ENCODE measurements at regions not wholly inside any gene's neighbourhood (a gene's known extent, or its start where the extent isn't known, plus 50 kb on each side); places are given as distances from the start of the nearest gene placed in this dataset.

GRCh38 chr6:165186441-165187205 is 122.8 kb downstream of the C6orf118 start:
- H3K4me3 ChIP-seq (ENCODE audit: low read length), result no peak overlapping the region
- no peak overlapping the region for H2AFZ ChIP-seq (ENCODE audit: low read depth, low read length)
- no peaks in the 10 kb centered on the region for H3K36me3 ChIP-seq (ENCODE audit: insufficient read depth, low read length)
- no peaks in the 10 kb centered on the region for H3K9me3 ChIP-seq (ENCODE audit: low read length)
- peaks cover 11% of the 10 kb centered on the region for H3K4me1 ChIP-seq (ENCODE audit: insufficient read depth, low read length)
- H3K27me3 ChIP-seq (ENCODE audit: insufficient read depth, low read length), result no peaks in the 10 kb centered on the region

- Histone ChIP-seq H3K9me3 (ENCODE audit: low read length) (no peaks in the 10 kb centered on the region), H2AFZ (ENCODE audit: low read depth, low read length) (no peak overlapping the region), H3K4me3 (ENCODE audit: low read length) (no peak overlapping the region), H3K4me1 (ENCODE audit: insufficient read depth, low read length) (peaks cover 11% of the 10 kb centered on the region), H3K36me3 (ENCODE audit: insufficient read depth, low read length) (no peaks in the 10 kb centered on the region), H3K27me3 (ENCODE audit: insufficient read depth, low read length) (no peaks in the 10 kb centered on the region)
These were observed 123.4 kb downstream of the C6orf118 start for GRCh38 chr6:165186041-165186440.

GRCh38 chr6:165184192-165184979 is 125.0 kb downstream of the C6orf118 start:
- Histone ChIP-seq H3K36me3 (ENCODE audit: insufficient read depth, low read length) (no peaks in the 10 kb centered on the region), H3K4me1 (ENCODE audit: insufficient read depth, low read length) (peaks cover 11% of the 10 kb centered on the region)

DNA sequence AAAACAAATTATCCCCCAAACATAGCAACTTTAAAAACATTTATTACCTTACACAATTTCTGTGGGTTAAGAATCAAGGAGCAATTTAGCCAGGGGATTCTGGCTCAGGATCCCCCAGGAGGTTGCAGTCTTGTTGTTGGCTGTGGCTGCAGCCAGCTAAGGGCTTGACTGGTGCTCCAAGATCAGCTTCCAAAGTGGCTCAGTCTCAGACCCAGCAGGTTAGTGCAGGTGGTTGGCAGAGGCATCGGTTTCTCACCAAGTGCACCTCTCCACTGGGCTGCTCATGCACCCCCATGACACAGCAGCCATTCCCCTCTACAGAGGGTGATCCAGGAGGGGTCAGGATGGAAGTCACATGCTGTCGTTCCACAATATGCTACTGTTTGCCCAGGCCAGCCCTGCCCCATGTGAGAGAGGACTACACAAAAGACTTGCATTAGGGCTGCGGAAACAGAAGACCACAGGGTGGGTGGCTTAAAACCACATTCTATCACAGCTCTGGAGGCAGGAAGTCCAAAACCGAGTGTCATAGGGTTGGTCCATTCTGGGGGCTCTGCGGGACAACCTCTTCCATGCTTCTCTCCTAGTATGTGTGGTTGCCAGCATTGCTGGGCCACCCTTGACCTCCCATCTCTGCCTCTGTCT is 125.8 kb downstream of the C6orf118 start:
- Histone ChIP-seq H3K4me3 (ENCODE audit: low read length) (no peak overlapping the region), H3K36me3 (ENCODE audit: insufficient read depth, low read length) (no peaks in the 10 kb centered on the region), H2AFZ (ENCODE audit: low read depth, low read length) (no peak overlapping the region), H3K9me3 (ENCODE audit: low read length) (no peaks in the 10 kb centered on the region), H3K4me1 (ENCODE audit: insufficient read depth, low read length) (peaks cover 11% of the 10 kb centered on the region), H3K27me3 (ENCODE audit: insufficient read depth, low read length) (no peaks in the 10 kb centered on the region)

More at GRCh38 chr6:165184192-165184979, 125.0 kb downstream of the C6orf118 start:
- H3K9me3 ChIP-seq (ENCODE audit: low read length), result no peaks in the 10 kb centered on the region
- H2AFZ ChIP-seq (ENCODE audit: low read depth, low read length), result peak overlapping the region; percentile 19
- no peaks in the 10 kb centered on the region for H3K27me3 ChIP-seq (ENCODE audit: insufficient read depth, low read length)
- no peak overlapping the region for H3K4me3 ChIP-seq (ENCODE audit: low read length)

DNA sequence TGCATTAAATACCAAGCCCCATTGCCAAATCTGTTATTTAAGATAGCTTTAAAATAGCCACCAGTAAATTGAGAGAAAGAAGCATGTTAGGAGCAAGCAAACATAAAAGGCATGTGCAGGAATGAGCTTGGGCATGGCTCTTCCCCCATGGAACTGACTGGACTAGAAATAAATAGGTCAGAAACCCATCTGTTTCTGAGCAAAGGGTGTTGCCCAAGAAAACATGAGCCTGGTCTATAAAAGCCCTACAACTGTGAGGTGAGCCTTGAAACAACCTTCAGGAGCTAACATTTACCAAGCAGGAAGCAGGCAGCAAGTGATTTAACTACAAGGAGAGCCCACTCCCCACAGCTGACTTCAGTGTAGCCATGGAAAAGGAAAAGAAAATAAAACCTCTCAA is 126.3 kb downstream of the C6orf118 start:
- no peak overlapping the region for H3K4me3 ChIP-seq (ENCODE audit: low read length)
- no peaks in the 10 kb centered on the region for H3K9me3 ChIP-seq (ENCODE audit: low read length)
- H2AFZ ChIP-seq (ENCODE audit: low read depth, low read length), result no peak overlapping the region
- no peaks in the 10 kb centered on the region for H3K27me3 ChIP-seq (ENCODE audit: insufficient read depth, low read length)
- H3K4me1 ChIP-seq (ENCODE audit: insufficient read depth, low read length), result peaks cover 11% of the 10 kb centered on the region
- no peaks in the 10 kb centered on the region for H3K36me3 ChIP-seq (ENCODE audit: insufficient read depth, low read length)

- Histone ChIP-seq H3K4me3 (ENCODE audit: low read length) (no peak overlapping the region), H3K36me3 (ENCODE audit: insufficient read depth, low read length) (no peaks in the 10 kb centered on the region), H2AFZ (ENCODE audit: low read depth, low read length) (no peak overlapping the region), H3K9me3 (ENCODE audit: low read length) (no peaks in the 10 kb centered on the region), H3K27me3 (ENCODE audit: insufficient read depth, low read length) (no peaks in the 10 kb centered on the region), H3K4me1 (ENCODE audit: insufficient read depth, low read length) (peaks cover 11% of the 10 kb centered on the region)
These were observed 127.4 kb downstream of the C6orf118 start for GRCh38 chr6:165181951-165182414.

GRCh38 chr6:165178056-165178455 is 131.3 kb downstream of the C6orf118 start:
- Histone ChIP-seq H3K4me3 (ENCODE audit: low read length) (no peak overlapping the region), H3K36me3 (ENCODE audit: insufficient read depth, low read length) (no peaks in the 10 kb centered on the region), H2AFZ (ENCODE audit: low read depth, low read length) (no peak overlapping the region), H3K9me3 (ENCODE audit: low read length) (no peaks in the 10 kb centered on the region), H3K27me3 (ENCODE audit: insufficient read depth, low read length) (no peaks in the 10 kb centered on the region), H3K4me1 (ENCODE audit: insufficient read depth, low read length) (no peaks in the 10 kb centered on the region)

DNA sequence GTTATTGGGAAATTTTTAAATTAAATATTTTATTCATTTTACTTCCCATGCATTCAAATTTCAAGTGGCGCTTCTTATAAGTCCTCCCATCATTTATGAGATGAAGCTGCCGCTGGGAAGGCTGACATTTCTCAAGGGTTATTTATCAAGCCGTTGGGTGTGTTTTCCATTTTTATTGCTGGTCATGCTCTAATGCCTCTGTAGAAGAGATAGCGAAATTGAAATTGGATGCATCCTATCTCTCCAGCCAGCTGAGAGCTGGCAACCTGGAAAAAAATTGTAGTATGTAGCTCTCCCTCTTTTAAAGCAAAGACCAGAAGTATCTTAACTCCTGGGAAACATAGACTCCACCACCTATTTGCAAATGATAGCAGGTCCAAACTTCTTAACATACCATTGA is 135.9 kb downstream of the C6orf118 start:
- Histone ChIP-seq H3K36me3 (ENCODE audit: insufficient read depth, low read length) (no peaks in the 10 kb centered on the region), H3K4me3 (ENCODE audit: low read length) (no peak overlapping the region), H3K9me3 (ENCODE audit: low read length) (no peaks in the 10 kb centered on the region), H3K27me3 (ENCODE audit: insufficient read depth, low read length) (peaks cover 3% of the 10 kb centered on the region), H3K4me1 (ENCODE audit: insufficient read depth, low read length) (no peaks in the 10 kb centered on the region), H2AFZ (ENCODE audit: low read depth, low read length) (no peak overlapping the region)

GRCh38 chr6:165167861-165168260 is 141.5 kb downstream of the C6orf118 start:
- Histone ChIP-seq H3K9me3 (ENCODE audit: low read length) (peaks cover 2% of the 10 kb centered on the region), H3K27me3 (ENCODE audit: insufficient read depth, low read length) (peaks cover 3% of the 10 kb centered on the region), H3K36me3 (ENCODE audit: insufficient read depth, low read length) (no peaks in the 10 kb centered on the region)

DNA sequence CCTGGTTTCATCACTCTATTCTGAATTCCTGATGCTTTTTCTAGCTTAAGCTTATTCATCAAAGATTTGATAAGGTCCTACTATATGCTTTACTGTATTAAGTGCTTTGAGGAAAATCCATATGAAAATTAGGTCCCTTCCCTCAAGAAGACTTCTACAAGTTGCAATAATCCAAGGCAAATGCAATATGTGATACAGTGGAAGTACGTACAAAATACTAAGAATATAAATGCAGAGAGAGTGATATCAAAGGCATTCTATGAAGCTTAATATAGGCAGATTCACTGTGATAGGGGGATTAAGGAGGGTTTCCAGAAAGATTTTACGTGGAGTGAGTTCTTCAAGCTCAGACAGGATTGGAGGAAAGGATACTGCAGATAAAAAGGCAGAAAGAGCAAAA is 142.1 kb downstream of the C6orf118 start:
- no peaks in the 10 kb centered on the region for H3K4me1 ChIP-seq (ENCODE audit: insufficient read depth, low read length)
- peaks cover 3% of the 10 kb centered on the region for H3K27me3 ChIP-seq (ENCODE audit: insufficient read depth, low read length)
- H3K36me3 ChIP-seq (ENCODE audit: insufficient read depth, low read length), result no peaks in the 10 kb centered on the region
- H3K4me3 ChIP-seq (ENCODE audit: low read length), result no peak overlapping the region
- peaks cover 2% of the 10 kb centered on the region for H3K9me3 ChIP-seq (ENCODE audit: low read length)
- H2AFZ ChIP-seq (ENCODE audit: low read depth, low read length), result no peak overlapping the region

More at GRCh38 chr6:165167861-165168260, 141.5 kb downstream of the C6orf118 start:
- no peaks in the 10 kb centered on the region for H3K4me1 ChIP-seq (ENCODE audit: insufficient read depth, low read length)
- H2AFZ ChIP-seq (ENCODE audit: low read depth, low read length), result no peak overlapping the region
- no peak overlapping the region for H3K4me3 ChIP-seq (ENCODE audit: low read length)

DNA sequence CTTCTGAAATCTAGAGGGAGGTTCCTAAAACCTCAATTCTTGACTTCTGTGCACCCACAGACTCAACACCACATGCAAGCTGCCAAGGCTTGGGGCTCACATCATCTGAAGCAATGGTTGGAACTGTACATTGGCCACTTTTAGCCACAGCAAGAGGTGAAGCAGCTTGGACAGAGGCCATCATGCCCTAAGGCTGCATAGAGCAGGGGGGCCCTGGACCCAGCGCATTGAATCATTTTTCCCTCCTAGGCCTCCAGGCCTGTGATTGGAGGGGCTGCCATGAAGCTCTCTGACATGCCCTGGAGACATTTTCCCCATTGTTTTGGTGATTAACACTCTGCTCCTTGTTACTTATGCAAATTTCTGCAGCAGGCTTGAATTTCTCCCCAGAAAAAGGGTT is 145.9 kb downstream of the C6orf118 start:
- no peak overlapping the region for H3K4me3 ChIP-seq (ENCODE audit: low read length)
- no peak overlapping the region for H2AFZ ChIP-seq (ENCODE audit: low read depth, low read length)
- H3K36me3 ChIP-seq (ENCODE audit: insufficient read depth, low read length), result no peaks in the 10 kb centered on the region
- H3K4me1 ChIP-seq (ENCODE audit: insufficient read depth, low read length), result no peaks in the 10 kb centered on the region
- H3K27me3 ChIP-seq (ENCODE audit: insufficient read depth, low read length), result no peaks in the 10 kb centered on the region
- H3K9me3 ChIP-seq (ENCODE audit: low read length), result peaks cover 2% of the 10 kb centered on the region

DNA sequence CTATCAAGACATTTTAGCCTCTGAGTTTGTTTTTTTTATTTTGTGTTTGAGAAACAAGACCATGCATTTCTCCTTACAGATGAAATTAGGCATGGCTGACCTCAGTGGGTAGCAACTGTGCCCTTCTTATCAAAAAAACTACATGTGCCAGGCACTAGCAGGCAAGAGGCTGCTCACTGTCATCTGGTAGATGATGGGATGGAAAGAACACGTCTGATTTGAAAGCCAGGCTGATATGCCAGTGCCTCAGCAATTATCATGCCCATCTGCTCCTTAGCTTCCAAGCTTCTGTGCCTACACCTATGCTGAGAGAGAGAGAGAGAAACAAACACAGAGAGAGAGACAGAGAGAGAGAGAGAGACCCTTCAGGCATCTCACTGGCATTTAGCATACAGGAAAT is 149.9 kb downstream of the C6orf118 start:
- H2AFZ ChIP-seq (ENCODE audit: low read depth, low read length), result no peak overlapping the region
- H3K36me3 ChIP-seq (ENCODE audit: insufficient read depth, low read length), result no peaks in the 10 kb centered on the region
- H3K27me3 ChIP-seq (ENCODE audit: insufficient read depth, low read length), result no peaks in the 10 kb centered on the region
- no peak overlapping the region for H3K4me3 ChIP-seq (ENCODE audit: low read length)
- no peaks in the 10 kb centered on the region for H3K4me1 ChIP-seq (ENCODE audit: insufficient read depth, low read length)
- H3K9me3 ChIP-seq (ENCODE audit: low read length), result peaks cover 2% of the 10 kb centered on the region

DNA sequence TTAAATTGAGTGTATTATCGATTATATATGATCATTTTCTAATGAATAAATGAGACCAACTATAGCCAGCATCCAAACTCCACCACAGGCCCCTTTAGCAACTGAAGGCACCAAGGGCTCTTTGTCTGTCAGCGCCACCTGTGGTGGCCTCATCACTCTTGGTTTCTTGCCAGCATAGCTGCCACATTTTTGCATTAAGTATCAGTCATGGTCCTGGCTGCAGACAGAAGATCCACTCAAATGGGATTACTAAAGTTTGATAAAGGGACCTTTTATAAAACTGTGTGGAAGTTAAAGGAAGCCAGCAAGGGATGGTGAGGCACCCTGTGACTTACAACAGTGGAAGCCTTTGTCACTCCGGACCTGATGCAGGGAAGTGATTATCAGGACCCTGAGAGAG is 162.9 kb downstream of the C6orf118 start:
- Histone ChIP-seq H2AFZ (ENCODE audit: low read depth, low read length) (no peak overlapping the region), H3K36me3 (ENCODE audit: insufficient read depth, low read length) (no peaks in the 10 kb centered on the region), H3K4me3 (ENCODE audit: low read length) (no peak overlapping the region), H3K27me3 (ENCODE audit: insufficient read depth, low read length) (no peaks in the 10 kb centered on the region), H3K4me1 (ENCODE audit: insufficient read depth, low read length) (no peaks in the 10 kb centered on the region), H3K9me3 (ENCODE audit: low read length) (no peaks in the 10 kb centered on the region)

Data from neuron (in vitro differentiated cells).